ENCODE measurements at regions not wholly inside any gene's neighbourhood (a gene's known extent, or its start where the extent isn't known, plus 50 kb on each side); places are given as distances from the start of the nearest gene placed in this dataset.
A peak's percentile ranks its signal among the peaks of the same experiment; 100 is the strongest.

DNA sequence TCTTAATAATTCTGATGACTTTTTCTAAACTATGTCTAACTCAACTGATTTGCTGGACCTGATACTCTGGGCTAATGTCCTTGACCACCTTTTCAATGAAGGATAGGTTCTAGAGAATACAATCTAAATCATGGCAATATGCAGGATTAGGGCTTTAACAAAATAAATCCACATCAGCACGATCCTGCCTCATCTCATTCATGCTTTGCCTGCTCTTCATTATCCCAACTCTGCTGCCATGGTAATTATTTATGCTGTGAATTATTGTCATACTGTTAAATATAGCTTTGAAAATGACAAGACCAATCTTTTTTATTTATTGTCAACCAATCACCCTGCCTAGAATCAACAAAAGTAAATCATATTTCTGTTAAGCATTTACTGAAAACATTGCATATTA, 2176.7 kb upstream of the AGA start:
- Mint-ChIP-seq H3K4me3 (ENCODE audit: unreplicated experiment) (no peak overlapping the region), H3K4me1 (ENCODE audit: low read depth, unreplicated experiment) (no peaks in the 10 kb centered on the region), H3K36me3 (ENCODE audit: low read depth, unreplicated experiment) (no peaks in the 10 kb centered on the region), H3K27ac (ENCODE audit: unreplicated experiment) (no peak overlapping the region), H3K9me3 (ENCODE audit: unreplicated experiment) (no peaks in the 10 kb centered on the region), H3K27me3 (ENCODE audit: low read depth, unreplicated experiment) (no peaks in the 10 kb centered on the region)
- Histone ChIP-seq H3K9ac (ENCODE audit: low read length) (no peak overlapping the region), H3K79me2 (ENCODE audit: insufficient read depth, low read length) (no peaks in the 10 kb centered on the region), H3K4me2 (ENCODE audit: low read length) (no peak overlapping the region), H2AFZ (ENCODE audit: low read depth, low read length) (no peak overlapping the region), H4K20me1 (ENCODE audit: insufficient read depth, low read length) (no peaks in the 10 kb centered on the region), H3K4me3 (ENCODE audit: insufficient read depth, low read depth, low read length) (no peak overlapping the region), H3K4me1 (ENCODE audit: insufficient read depth, low read length) (peaks cover under 1% of the 10 kb centered on the region), H3K9me3 (ENCODE audit: insufficient read depth, low read depth, low read length) (no peaks in the 10 kb centered on the region), H3K27me3 (ENCODE audit: insufficient read depth, low read length) (no peaks in the 10 kb centered on the region), H3K27ac (ENCODE audit: low read depth, low read length) (no peak overlapping the region), H3K36me3 (ENCODE audit: insufficient read depth, low read length) (no peaks in the 10 kb centered on the region)
- no peak for DNase-seq (ENCODE audit: low read depth)
- no peak for FAIRE-seq
- TF ChIP-seq CTCF (IDR thresholded peaks at IDR 0.05; ENCODE audit: insufficient read depth, low read depth, low read length): no peak
- TF ChIP-seq EZH2 (IDR thresholded peaks at IDR 0.05; ENCODE audit: insufficient read depth, low read length): no peak

GRCh38 chr4:179624768-179625181, 2182.5 kb upstream of the AGA start:
- Mint-ChIP-seq H3K36me3 (ENCODE audit: low read depth, unreplicated experiment) (no peaks in the 10 kb centered on the region), H3K4me1 (ENCODE audit: low read depth, unreplicated experiment) (peaks cover 10% of the 10 kb centered on the region), H3K27me3 (ENCODE audit: low read depth, unreplicated experiment) (no peaks in the 10 kb centered on the region), H3K4me3 (ENCODE audit: unreplicated experiment) (peak overlapping the region; percentile 15), H3K9me3 (ENCODE audit: unreplicated experiment) (no peaks in the 10 kb centered on the region), H3K27ac (ENCODE audit: unreplicated experiment) (peak overlapping the region; percentile 99)
- no peaks in the 10 kb centered on the region for H4K20me1 ChIP-seq (ENCODE audit: insufficient read depth, low read length)
- no peak for FAIRE-seq
- TF ChIP-seq EZH2 (IDR thresholded peaks at IDR 0.05; ENCODE audit: insufficient read depth, low read length) (no peak), CTCF (IDR thresholded peaks at IDR 0.05; ENCODE audit: insufficient read depth, low read depth, low read length) (no peak)
- H3K4me3 ChIP-seq (ENCODE audit: insufficient read depth, low read depth, low read length): peak overlapping the region; percentile 6
- no peaks in the 10 kb centered on the region for H3K79me2 ChIP-seq (ENCODE audit: insufficient read depth, low read length)
- H3K4me1 ChIP-seq (ENCODE audit: insufficient read depth, low read length): peaks cover 17% of the 10 kb centered on the region
- peak overlapping the region; percentile 71 for H3K4me2 ChIP-seq (ENCODE audit: low read length)
- DNase-seq (ENCODE audit: low read depth): peak; percentile 87
- no peaks in the 10 kb centered on the region for H3K36me3 ChIP-seq (ENCODE audit: insufficient read depth, low read length)
- peak overlapping the region; percentile 70 for H3K9ac ChIP-seq (ENCODE audit: low read length)
- peak overlapping the region; percentile 54 for H2AFZ ChIP-seq (ENCODE audit: low read depth, low read length)
- no peaks in the 10 kb centered on the region for H3K27me3 ChIP-seq (ENCODE audit: insufficient read depth, low read length)
- peak overlapping the region; percentile 97 for H3K27ac ChIP-seq (ENCODE audit: low read depth, low read length)
- no peaks in the 10 kb centered on the region for H3K9me3 ChIP-seq (ENCODE audit: insufficient read depth, low read depth, low read length)

DNA sequence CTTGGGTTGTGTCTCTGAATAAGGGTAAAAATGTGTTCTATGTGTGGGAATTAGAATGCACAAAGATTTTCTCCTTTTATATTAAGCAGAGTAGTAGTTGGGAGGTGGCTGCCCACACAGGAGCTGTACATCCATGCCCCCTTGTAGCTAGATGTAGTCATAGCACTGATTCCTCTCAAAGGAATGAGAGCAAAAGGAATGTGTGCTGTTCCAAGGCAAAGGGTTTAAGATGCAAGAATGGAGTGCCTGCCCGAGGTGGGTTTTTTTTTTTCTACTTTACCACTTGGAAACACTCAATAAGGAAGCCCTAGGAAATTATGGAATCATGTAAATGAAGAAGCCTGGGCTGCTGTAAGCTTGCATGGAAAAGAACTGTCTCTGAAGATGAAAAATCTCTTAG, 2183.2 kb upstream of the AGA start:
- Mint-ChIP-seq H3K36me3 (ENCODE audit: low read depth, unreplicated experiment) (no peaks in the 10 kb centered on the region), H3K4me1 (ENCODE audit: low read depth, unreplicated experiment) (peaks cover 10% of the 10 kb centered on the region), H3K9me3 (ENCODE audit: unreplicated experiment) (no peaks in the 10 kb centered on the region), H3K27ac (ENCODE audit: unreplicated experiment) (peak overlapping the region; percentile 99), H3K27me3 (ENCODE audit: low read depth, unreplicated experiment) (no peaks in the 10 kb centered on the region), H3K4me3 (ENCODE audit: unreplicated experiment) (peak overlapping the region; percentile 15)
- no peaks in the 10 kb centered on the region for H4K20me1 ChIP-seq (ENCODE audit: insufficient read depth, low read length)
- no peaks in the 10 kb centered on the region for H3K79me2 ChIP-seq (ENCODE audit: insufficient read depth, low read length)
- no peaks in the 10 kb centered on the region for H3K27me3 ChIP-seq (ENCODE audit: insufficient read depth, low read length)
- peak overlapping the region; percentile 70 for H3K9ac ChIP-seq (ENCODE audit: low read length)
- H3K9me3 ChIP-seq (ENCODE audit: insufficient read depth, low read depth, low read length): no peaks in the 10 kb centered on the region
- TF ChIP-seq CTCF (IDR thresholded peaks at IDR 0.05; ENCODE audit: insufficient read depth, low read depth, low read length) (peak; percentile 19), EZH2 (IDR thresholded peaks at IDR 0.05; ENCODE audit: insufficient read depth, low read length) (no peak)
- H3K4me3 ChIP-seq (ENCODE audit: insufficient read depth, low read depth, low read length): no peak overlapping the region
- peaks cover 17% of the 10 kb centered on the region for H3K4me1 ChIP-seq (ENCODE audit: insufficient read depth, low read length)
- peak overlapping the region; percentile 97 for H3K27ac ChIP-seq (ENCODE audit: low read depth, low read length)
- H2AFZ ChIP-seq (ENCODE audit: low read depth, low read length): peak overlapping the region; percentile 54
- peak; percentile 93 for DNase-seq (ENCODE audit: low read depth)
- FAIRE-seq: no peak
- H3K4me2 ChIP-seq (ENCODE audit: low read length): peak overlapping the region; percentile 71
- H3K36me3 ChIP-seq (ENCODE audit: insufficient read depth, low read length): no peaks in the 10 kb centered on the region
